ENCODE measurements at regions not wholly inside any gene's neighbourhood (a gene's known extent, or its start where the extent isn't known, plus 50 kb on each side); places are given as distances from the start of the nearest gene placed in this dataset.

DNA sequence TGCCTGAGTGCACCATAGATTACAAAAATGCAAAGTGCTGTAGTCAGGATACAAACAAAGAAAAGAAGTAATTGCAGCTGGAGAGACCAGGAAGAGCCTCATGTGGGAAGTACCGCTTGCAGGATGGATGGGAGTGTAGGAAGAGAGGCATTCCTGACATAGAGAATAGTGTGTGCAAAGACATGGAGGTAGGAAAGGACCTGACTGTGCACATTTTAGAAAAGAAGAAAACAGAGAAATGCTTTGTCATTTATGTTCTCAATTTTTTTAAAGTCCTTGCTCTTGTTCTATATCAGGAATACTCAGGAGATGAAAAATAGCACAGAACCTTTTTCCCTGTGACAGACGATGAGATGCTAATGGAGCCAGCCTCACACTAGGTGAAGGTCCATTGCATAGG is 358.7 kb upstream of the TMPO start:
- no peak for DNase-seq

DNA sequence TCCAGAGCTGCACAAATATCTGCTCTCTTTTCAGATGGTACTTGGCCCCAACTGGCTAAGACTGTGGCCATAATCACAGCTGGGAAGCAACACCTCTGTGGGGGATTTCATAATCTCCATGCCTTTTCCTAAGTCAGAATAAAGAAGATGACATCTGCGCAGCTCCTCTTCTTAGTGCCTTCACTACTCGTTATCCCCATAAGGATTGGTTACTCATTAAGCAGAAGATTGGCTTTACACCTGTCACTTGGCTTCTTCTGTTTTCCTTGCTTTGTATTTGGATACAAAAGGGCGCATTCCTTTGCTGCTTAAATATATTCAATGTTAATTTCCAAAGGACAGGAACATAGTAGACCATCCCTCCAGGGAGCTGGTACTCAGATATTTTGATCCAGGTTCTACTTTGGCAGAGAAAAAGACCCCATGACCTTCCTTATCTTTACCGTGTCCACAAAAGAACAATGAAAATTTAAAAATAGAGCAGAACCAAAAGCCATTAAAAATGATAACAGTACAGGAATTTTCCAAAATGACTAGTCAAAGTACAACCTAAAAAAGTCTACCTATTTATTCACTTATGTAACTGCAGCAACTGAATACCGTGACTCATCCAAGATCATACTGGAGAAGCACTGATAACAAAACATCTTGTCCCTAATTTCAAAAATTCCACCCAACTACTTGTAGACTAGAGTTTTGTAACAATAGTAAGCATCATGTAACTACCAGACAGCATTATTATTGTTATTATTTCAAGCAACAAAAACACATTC is 352.3 kb upstream of the TMPO start:
- DNase-seq = no peak

DNA sequence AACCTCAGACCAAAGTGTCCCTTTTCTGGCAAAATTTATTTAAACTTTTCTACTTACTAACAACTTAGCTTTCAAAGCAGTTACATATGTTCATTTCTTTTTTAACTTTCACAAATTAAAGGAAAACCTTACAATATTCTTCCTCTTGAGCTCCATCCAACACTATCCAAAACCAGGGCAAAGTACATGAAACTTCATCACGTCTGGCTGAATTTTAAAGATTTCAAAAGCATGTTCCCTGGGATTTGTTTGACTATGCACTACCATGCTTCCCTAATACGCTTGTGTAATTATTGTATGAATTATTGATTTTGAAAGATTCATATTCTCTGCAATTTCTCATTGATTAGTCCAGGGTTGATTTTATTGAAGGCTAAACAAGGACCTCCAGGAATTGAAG is 343.1 kb upstream of the TMPO start:
- DNase-seq = no peak

DNA sequence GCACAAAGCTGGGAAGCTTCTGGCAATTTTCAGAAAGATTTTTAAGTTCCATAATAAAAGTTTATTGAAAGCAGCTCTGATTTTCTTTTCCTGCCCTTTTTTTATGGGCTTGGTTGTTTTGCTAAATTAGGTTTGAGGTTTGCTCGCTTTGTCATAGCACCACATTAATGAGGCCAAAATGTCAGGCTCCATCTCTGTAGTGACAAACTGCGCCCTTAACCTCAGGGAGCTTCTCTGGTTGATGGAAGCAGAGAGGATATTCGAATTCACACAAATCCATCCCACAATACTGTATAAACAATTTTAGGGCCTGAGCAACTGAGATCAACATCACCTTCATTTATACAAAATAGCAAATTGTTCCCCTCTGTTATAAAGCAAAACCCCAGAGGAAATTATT is 342.6 kb upstream of the TMPO start:
- no peak for DNase-seq

DNA sequence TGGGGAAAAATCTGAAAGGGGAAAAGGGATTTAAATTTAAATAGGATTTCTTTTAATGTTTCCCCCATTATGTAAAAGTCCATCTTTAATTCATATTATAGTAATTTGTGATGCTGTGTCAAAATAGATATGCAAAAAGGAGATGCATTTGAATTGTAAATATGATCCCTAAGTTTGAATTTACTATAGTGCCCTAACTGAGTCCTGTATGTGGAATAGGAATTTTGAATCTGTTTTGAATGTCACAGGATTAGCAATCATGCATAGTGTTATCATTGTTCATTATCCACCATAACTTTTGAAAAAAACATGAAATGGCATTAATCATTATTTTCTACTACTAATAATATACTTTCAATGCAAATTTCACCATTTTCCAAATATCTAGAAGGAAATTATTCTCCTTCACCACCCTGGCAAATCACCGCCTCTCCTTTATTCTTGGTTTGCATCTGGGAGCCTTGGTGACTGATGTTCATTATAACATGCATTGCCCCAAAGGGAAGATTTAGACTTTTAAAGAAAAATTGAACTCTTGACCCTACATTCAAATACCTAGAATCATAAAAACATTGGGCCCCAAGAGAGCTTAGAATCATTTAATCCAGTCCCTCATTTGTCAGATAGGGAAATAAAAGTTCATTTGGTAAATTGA is 341.5 kb upstream of the TMPO start:
- DNase-seq = no peak

DNA sequence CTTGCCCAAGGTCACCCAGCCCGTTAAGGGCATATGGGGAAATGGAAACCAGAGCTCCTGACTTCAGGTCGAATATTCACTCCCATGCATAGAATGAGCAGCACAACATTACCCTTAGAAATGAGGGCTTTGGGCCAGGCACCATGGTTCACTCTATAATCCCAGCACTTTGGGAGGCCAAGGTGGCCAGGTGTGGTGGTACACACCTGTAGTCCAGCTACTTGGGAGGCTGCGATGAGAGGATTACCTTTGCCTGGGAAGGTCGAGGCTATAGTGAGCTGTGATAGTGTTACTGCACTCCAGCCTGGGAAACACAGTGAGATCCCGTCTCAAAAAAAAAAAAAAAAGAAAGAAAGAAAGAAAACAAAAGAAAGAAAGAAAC is 341.0 kb upstream of the TMPO start:
- DNase-seq = no peak

DNA sequence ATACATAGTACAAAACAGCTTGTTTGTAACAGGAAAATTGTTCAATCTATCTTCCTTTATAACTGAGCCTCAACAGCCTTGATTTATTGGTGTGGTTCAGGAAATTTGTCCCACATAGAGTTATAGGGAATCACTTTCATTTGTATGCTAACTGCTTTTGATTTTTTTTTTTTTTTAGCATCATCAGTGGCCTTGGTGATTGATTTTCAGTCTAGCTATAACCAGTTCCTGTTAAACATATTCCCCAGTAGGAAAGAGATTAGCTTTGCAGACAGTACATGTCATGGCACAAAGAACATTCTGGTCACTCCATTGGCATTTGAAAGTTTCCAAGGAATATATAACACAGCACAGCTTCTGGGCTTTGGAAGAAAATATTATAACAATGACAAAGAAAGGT is 337.3 kb upstream of the TMPO start:
- no peak for DNase-seq

DNA sequence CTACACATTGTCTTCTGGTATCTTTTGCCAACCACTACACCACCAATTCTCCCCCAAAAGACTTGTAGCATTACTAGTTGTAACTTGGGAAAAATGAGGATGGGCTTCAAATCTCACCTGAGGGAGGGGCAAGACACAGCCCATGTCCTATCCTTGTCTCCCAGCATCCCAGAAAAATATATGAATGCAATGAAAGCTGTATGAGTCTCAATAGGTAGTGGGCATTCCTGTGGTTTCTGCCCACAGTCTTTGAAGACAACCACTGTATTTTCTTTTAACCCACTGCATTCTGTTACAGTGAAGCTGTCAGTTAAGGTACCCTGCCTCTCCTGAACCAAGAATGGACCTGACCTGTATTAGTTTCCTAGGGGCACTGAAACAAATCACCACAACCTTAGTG is 336.2 kb upstream of the TMPO start:
- DNase-seq = no peak

DNA sequence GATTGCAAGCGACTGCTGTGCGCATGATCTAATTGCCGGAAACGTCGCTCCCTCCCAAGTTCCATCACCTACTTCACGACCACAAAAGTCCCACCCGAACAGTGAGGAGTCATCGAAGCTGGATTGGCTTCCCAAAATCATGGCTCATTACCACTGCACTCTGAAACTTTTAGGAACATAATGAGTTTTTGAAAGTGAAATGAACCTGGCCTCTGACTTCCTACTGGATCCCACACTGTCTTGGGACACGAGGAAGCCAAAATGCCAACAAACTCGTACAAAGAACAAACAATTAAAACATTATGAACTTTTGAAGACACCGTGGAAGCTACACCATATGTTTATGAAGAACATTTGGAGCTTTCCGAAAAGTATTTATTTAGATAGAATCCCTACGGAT is 334.8 kb upstream of the TMPO start:
- no peak for DNase-seq

DNA sequence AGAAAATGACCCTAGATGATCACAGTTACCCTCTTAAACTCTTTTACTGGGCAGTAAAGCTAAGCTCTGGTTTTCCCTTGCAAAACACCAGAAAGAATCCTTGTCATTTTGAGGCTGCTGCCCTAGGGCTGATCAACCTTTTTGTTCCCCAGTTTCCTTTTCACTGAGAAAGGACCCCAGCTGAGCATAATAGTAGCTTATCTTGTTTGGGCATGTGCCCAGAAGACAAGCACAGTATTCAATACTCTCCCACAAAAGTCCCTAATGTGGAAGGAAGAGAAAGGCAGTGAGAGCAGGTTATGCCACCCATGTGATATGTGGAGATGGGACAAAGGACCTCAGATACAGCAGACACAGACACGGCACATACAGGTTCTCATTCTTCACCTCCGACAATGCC is 332.6 kb upstream of the TMPO start:
- DNase-seq = no peak

DNA sequence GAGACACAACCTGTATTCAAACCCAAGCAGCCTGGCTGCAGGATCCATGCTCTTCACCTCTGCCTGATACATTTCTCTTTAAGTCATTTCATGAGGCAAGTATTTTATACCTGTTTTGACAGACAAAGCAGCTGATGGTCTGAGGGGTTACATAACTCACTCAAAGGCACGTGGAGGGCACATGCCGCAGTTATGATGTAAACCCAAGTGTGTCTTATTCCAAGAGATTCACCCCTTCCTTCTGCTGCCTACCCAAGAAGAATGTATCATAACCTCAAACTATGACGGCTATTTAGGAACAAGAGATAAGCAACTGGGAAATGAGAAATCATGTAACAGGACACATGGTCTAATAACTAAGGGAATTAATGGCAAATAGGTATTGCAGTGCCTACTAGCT is 329.8 kb upstream of the TMPO start:
- no peak for DNase-seq

DNA sequence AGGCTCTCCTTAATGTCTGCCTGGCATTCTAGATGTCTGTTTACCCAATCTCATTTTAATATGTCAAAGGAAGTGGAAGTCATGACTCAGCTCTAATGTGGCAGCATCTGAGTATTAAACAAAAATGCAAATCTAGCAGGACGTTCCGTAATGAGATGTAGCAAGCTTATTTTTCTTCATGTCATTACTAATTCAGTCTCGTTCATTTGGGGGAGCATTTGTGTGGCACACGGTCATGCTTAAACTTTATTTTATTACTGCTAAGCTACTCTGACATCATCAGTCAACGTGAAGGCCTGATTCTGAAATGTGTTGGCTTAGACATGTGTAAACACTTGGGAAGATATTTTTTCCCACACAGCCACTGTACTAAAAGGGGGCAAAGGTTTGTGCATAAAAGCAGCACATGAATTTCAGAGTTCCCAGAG is 326.7 kb upstream of the TMPO start:
- DNase-seq = no peak

DNA sequence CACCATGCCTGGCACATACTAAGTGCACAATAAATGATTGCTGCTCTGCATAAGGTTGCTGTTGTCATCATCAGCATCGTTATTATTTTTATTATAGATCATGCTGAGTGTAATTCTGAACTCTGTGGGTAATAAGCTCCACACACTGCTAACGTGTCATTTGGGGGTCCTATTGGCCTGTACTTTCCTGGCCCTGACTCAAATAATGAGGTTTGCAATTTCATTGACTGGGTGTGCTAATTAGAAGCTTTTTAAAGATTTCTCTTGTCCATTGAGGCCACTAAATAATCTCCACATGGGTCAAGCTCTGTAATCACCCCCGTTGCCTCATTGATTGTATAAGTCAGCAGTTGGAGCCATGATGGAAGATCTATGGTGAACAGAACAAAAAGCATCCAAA is 320.8 kb upstream of the TMPO start:
- DNase-seq = no peak

DNA sequence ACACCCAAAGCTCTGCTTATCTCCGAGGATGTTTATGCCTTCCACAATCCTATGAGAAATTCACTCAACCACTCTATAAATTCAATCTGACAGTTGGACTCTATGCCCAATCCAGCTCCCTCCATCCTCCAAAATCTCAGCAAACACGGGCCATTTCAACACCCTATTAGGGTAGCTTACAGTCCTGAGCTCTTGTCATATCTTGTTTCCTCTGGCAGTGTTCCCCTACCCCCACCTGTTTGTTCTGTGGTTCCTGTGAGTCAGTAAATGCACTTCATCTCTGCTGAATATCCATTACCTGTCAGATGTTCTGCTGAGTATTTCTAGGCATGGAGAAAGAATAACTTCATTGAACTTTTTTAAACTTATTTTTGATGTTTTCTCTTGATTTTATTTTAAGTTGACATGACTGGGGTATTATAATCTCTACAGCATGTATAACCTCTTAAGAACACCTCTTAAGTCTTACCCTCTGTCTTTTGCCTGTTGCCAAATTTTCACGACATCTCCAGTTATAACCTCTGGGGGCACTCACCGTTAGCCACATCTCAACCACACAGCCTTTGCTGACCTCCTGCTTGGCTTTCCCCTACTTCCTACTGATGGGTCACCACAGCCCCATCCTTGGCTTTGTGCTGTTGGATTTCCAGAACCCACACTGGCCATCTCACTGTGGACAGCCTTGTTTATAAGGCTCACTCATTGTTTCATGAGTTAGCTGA is 317.0 kb upstream of the TMPO start:
- DNase-seq = no peak

DNA sequence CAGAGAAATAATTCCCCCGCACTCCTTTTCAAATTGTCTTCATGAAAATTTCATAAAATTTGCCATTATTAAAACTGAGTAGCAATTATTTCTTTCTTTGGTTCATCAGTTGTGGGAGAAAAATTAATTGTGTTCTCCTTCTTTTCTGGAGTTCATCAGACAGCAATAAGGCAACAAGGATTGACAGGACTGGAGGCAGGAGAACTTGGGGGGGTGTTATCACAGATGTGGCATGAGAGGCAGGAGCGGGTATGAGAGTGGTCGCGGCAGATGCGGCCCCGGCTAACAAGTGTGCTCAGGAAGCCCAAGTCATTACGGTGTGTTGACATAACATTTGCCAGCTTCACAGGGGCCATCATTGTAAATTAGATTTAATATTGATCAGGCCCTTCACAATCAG is 306.6 kb upstream of the TMPO start:
- no peak for DNase-seq

DNA sequence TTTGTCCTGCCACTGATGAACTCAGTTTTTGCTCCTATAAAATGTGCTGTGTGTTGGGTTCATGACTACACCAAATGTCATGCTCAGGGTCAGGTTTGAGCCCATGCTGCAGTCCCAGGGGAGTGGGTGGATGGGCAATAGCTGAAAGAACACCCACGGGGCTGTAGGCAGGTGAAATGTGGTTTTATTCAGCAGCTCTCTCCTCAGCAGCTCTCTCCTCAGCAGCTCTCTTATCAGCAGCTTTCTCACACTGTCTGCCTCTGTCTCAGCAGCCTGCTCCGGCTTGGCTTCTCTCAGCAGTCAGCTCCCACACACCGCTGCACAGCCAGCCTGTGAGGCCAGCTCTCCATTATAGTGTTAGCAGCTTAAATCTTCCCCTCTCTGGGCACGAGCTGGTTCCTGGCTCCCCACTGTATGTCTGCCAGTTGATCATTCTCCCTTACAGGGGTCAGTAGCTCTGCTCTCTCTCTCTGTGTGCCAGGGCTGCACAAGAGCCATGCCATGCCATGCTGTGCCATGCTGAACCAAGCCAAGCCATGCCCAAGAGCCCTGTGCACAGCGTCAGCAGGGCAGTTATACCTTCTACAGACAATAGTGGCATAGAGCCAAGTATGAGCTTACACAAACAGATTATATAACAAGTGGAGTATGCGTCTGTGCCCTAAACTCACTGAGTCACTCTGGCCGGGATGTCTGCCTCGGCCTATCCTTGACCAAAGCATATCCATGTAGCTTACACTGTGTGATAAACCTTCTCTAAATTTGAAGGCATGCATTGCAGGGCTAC is 303.3 kb upstream of the TMPO start:
- DNase-seq = no peak

DNA sequence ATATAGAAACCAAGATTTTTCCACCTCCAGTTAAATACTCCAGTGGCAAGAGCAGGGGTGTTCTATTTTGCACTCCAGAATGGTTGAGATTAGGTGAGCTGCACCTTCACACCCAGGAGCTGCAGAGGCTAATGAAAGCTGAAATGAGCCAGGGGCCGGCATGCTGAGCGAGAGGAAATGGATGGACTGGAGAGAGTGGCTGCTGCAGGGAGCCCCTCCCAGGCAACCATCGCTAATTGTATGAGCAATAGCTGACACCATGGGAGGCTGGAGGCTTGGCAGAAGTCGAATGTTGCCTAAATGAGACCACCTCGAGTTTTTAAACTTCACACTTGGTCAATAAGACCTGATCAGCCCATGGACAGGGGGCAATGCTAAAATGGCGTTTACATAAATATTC is 301.8 kb upstream of the TMPO start:
- no peak for DNase-seq

DNA sequence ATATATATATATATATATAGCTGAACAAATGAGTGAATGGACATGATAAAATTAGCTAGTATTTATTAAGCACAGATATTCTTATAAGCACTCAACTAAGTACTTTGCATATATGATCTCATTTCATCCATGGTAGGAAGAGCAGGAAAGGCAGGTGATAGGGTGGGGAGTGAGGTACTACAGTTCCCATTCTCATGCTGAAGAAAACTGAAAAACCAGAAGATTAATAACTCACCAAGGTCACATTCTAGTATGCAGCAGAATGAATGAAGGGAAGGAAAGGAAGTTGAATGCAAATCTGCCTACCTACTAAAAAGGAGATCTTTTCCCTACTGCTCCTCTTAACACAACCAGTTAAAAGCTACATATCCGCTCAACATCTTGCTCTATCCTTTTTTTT is 298.1 kb upstream of the TMPO start:
- no peak for DNase-seq

DNA sequence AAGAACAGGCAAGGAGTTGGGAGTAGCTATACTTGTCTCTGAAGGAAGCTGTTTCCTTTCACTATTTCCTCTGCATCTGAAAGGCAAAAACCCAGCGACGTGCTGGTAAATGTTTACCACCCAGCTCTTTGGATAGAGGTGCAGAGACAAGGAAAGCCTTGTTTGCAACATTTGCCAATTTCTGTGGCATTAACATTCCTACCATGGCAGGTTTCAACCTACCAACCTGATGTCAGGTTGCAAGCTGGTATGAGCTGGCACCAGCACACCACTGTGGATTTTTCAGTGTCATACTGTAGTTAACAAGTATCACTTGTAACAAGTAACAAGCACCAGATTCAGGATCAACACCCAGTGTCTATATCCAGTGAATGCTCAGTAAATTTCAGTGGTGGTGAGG is 294.8 kb upstream of the TMPO start:
- no peak for DNase-seq

DNA sequence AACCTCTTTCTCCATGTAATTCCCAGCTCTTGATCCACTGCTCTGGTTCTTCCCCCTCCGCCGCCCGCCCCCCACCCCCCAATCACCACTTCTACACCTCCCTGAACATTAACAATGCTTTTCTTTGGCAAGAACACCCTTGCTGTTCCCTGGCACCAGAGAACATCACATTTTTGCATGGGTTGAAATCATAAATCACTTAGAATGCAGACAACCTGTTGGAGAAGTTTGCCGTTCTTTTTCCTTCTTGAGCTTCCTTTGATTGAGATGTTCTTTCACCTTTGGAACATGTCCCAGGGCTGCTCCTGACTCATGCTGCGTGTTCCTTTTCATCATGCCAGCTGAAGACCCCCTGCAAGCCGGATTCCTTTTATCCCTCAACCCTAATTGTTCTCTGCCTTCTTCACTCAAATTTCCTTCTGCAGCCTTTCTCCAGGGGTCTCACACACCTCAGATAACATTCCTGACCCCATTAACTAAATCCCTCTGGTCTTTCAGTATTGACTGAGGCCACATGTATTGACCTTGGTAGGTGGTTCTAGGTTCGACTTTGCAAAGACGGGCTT is 294.1 kb upstream of the TMPO start:
- DNase-seq = no peak

DNA sequence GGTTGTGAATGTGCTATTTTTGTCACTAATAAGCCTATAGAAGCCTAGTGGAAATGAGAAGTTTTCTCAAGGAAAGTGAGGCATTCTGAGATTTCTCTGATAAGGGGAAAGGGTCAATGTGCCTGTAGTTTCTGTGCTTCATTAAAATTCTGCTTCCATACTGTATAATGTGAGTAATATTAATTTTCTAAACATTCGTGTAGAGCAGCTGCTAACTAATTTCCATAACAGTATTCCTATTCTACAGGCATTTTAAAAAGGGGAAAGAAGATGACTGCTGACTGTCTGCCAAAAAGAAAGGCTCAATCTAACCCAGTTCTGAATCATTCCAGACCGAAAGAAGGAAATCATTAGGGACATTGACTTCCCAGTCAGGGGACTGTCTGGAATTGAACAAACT is 293.3 kb upstream of the TMPO start:
- no peak for DNase-seq

DNA sequence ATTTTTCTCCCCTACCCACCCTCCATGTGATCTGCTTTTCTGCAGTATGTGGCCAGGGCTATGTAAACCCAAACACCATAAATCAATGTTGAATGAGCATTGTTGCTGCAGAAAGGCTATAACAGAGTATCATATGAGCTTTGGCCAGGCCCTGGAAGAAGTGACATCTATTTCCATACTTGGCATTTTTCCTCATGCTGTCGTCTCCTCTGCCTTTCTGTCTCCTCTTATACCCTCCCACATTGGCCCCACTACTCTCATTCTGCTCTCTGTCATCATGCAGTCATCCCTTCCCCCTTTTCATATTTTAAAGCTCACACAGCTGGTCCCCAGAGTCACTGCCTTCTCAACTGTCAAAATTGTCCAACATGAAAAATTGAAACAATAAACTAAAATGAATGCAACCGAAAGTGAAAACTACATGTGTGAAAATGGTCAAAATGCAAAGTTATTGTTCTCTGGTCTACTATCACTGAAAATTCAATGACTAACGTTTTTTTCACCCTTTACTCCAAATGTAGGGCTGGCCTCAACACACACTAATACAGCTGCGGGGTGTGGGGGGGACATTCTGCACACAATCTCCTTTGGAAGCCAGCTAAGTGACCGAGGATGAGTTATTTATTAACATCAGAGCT is 290.7 kb upstream of the TMPO start:
- DNase-seq = no peak

DNA sequence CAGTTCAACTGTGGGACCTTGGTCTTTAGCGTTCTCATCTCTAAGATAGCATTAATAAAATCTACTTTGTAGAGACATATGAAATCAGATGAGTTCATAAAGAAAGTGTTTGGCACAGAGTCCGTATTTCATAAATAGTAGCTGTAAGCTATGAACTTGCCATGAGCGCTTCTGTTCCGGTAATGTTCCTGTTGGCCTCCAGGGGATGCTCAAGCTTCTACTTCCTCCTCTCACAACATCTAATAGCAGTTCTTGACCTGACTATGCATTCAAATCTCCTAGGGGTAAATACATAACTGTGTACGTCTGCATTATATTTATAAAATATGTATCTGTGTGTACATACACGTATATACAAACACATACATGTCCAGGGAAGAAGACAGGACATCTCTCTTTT is 288.2 kb upstream of the TMPO start:
- no peak for DNase-seq
